GM12891 (cell line): ENCODE measurements at regions not wholly inside any gene's neighbourhood (a gene's known extent, or its start where the extent isn't known, plus 50 kb on each side); places are given as distances from the start of the nearest gene placed in this dataset.

Experiments used
- DNase-seq: peaks from one replicate; pipeline ENCODE4 v3.0.0; 2011; ENCODE audit warnings: low spot score; ENCODE audit not compliant: insufficient read length
- FAIRE-seq: peaks from 2 replicates; lab custom pipeline; 2011; peaks lifted over from hg19 to GRCh38; lab: Jason Lieb, UNC
- PAX5 ChIP-seq: IDR thresholded peaks from 2 replicates; pipeline ENCODE4 v1.6.1; 2011; ENCODE audit warnings: low read length, moderate library complexity, mild to moderate bottlenecking; ENCODE audit not compliant: insufficient read depth, severe bottlenecking
- POLR2A ChIP-seq: IDR thresholded peaks from 2 replicates; pipeline ENCODE4 v1.6.1; 2011; ENCODE audit warnings: low read depth, low read length, control low read depth
- POLR2AphosphoS5 ChIP-seq: IDR thresholded peaks from 2 replicates; pipeline ENCODE4 v1.6.1; 2011; ENCODE audit warnings: low read depth, low read length, control low read depth
- POU2F2 ChIP-seq: IDR thresholded peaks from 2 replicates; pipeline ENCODE4 v1.6.1; 2011; ENCODE audit warnings: low read depth, mild to moderate bottlenecking, control low read depth, low read length, moderate library complexity
- SPI1 ChIP-seq: IDR thresholded peaks from 2 replicates; pipeline ENCODE4 v1.6.1; 2011; ENCODE audit warnings: low read depth, low read length, control low read depth
- TAF1 ChIP-seq: IDR thresholded peaks from 2 replicates; pipeline ENCODE4 v1.6.1; 2011; ENCODE audit warnings: low read depth, low read length, control low read depth

DNA sequence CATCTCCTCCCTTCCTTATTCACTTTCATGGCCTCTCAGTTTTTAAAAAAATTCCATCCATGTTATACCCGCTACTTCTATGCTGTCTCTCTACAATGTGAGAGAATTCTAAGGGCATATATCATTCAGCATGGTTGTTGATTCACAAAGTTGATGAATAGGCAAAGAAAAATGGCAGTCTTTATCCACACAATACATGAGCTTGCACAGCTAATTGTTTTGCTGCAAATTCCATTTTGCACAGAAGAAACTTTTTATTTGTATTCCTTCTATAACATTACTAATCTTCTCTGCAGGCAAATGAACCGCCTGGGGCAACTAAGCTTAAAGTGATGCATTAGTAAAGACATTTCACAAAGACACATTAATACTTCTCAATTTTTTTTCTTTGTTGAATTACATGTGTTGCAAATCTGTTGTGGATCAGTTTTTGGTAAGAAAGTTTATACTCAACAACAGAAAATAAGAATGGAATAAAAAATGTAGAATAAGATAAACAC is 196.9 kb downstream of the LIG4 start:
- DNase-seq (no peak), FAIRE-seq (no peak)
- TF ChIP-seq PAX5, result no peak
- TF ChIP-seq POLR2A, result no peak
- TF ChIP-seq POLR2AphosphoS5, result no peak
- no peak for TF ChIP-seq SPI1
- no peak for TF ChIP-seq POU2F2
- no peak for TF ChIP-seq TAF1

DNA sequence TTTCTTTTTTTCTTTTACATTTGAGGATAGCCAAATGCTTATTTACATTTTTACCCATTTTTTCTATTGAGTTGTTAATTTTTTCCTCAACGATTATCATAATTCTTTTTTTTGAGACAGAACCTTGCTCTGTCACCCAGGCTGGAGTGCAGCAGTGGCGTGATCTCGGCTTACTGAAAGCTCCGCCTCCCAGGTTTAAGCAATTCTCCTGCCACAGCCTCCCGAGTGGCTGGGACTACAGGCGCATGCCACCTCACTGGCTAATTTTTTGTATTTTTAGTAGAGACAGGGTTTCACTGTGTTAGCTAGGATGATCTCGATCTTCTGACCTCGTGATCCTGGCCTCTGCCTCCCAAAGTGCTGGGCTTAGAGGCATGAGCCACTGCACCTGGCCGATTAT is 208.7 kb downstream of the LIG4 start:
- no peak for FAIRE-seq
- TF ChIP-seq POLR2A (no peak), PAX5 (no peak), POU2F2 (no peak), TAF1 (no peak), POLR2AphosphoS5 (no peak), SPI1 (no peak)
- no peak for DNase-seq

GRCh38 chr13:108005231-108005630 is 210.1 kb downstream of the LIG4 start:
- TF ChIP-seq POLR2A, result no peak
- TF ChIP-seq POLR2AphosphoS5, result no peak
- TF ChIP-seq PAX5, result no peak
- no peak for TF ChIP-seq TAF1
- no peak for TF ChIP-seq POU2F2
- FAIRE-seq (no peak), DNase-seq (no peak)

GRCh38 chr13:108003626-108004025 is 211.7 kb downstream of the LIG4 start:
- FAIRE-seq (no peak), DNase-seq (no peak)
- TF ChIP-seq POLR2AphosphoS5 (no peak), PAX5 (no peak), SPI1 (no peak), TAF1 (no peak), POLR2A (no peak), POU2F2 (no peak)

DNA sequence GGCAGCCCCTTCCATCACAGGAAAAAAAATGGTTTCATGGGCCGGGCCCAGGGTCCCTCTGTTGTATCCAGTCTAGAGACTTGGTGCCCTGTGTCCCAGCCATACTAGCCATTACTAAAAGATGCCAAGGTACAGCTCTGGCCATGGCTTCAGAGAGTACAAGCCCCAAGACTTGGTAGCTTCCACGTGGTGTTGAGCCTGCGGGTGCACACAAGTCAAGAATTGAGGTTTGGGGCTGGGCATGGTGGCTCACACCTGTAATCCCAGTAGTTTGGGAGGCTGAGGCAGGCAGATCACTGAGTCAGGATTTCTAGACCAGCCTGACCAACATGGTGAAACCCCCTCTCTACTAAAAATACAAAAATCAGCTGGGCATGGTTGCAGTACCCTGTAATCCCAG is 214.3 kb downstream of the LIG4 start:
- DNase-seq, result no peak
- FAIRE-seq, result no peak
- no peak for TF ChIP-seq POLR2AphosphoS5
- TF ChIP-seq SPI1, result no peak
- no peak for TF ChIP-seq POLR2A
- no peak for TF ChIP-seq TAF1
- no peak for TF ChIP-seq POU2F2
- no peak for TF ChIP-seq PAX5

DNA sequence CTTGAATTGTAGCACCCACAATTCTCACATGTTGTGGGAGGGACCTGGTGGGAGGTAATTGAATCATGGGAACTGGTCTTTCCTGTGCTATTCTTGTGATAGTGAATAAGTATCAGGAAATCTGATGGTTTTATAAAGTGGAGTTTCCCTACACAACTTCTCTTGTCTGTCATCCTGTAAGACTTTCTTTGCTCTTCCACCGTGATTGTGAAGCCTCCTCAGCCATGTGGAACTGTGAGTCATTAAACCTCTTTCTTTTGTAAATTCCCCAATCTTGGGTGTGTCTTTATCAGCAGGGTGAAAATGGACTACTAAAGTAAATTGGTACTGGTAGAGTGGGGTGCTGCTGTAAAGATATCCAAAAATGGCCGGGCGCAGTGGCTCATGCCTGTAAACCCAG is 215.6 kb downstream of the LIG4 start:
- FAIRE-seq (no peak), DNase-seq (no peak)
- TF ChIP-seq SPI1 (no peak), PAX5 (no peak), TAF1 (no peak), POLR2AphosphoS5 (no peak), POU2F2 (no peak), POLR2A (no peak)

- no peak for TF ChIP-seq POU2F2
- no peak for TF ChIP-seq PAX5
- TF ChIP-seq SPI1, result no peak
- no peak for TF ChIP-seq POLR2AphosphoS5
- TF ChIP-seq POLR2A, result no peak
- no peak for TF ChIP-seq TAF1
- DNase-seq (no peak), FAIRE-seq (no peak)
Measured at GRCh38 chr13:107994137-107994536, 221.2 kb downstream of the LIG4 start.

- FAIRE-seq, result no peak
- no peak for DNase-seq
- no peak for TF ChIP-seq POLR2A
- no peak for TF ChIP-seq POU2F2
- no peak for TF ChIP-seq PAX5
- no peak for TF ChIP-seq SPI1
- no peak for TF ChIP-seq TAF1
- no peak for TF ChIP-seq POLR2AphosphoS5
Measured at GRCh38 chr13:107993239-107993949, 221.9 kb downstream of the LIG4 start.

- no peak for FAIRE-seq
- no peak for DNase-seq
- TF ChIP-seq SPI1, result no peak
Measured at GRCh38 chr13:107992542-107992941, 222.8 kb downstream of the LIG4 start.

- TF ChIP-seq PAX5, result no peak
- TF ChIP-seq POLR2AphosphoS5, result no peak
- TF ChIP-seq SPI1, result no peak
- TF ChIP-seq TAF1, result no peak
- TF ChIP-seq POLR2A, result no peak
- no peak for TF ChIP-seq POU2F2
- DNase-seq, result no peak
- no peak for FAIRE-seq
Measured at GRCh38 chr13:107977071-107977574, 238.2 kb downstream of the LIG4 start.
